ENCODE measurements at regions not wholly inside any gene's neighbourhood (a gene's known extent, or its start where the extent isn't known, plus 50 kb on each side); places are given as distances from the start of the nearest gene placed in this dataset.

DNA sequence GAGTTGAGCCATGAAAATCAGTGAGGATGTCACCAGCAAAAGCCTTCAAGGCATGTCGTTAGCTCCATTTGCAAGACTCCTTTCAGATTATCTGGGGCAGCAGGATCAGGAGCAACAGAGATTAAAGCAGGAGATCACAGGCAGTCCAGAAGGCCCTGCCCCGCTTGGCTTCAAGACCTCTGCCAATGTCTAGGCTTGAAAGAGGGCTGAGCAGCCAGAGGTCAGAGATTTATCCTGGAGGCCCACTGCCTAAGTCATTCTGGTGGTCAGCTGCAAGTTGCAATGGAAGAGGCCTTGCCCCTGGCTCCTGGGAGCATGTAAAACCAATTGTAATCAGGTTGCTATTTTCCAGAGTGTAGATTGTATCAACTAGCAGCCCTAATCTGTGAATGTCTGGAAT lies 416.5 kb downstream of the BCL11A start:
- DNase-seq (no peak), ATAC-seq (no peak)
- intact Hi-C loops (cut with micrococcal nuclease) = no loop called here

DNA sequence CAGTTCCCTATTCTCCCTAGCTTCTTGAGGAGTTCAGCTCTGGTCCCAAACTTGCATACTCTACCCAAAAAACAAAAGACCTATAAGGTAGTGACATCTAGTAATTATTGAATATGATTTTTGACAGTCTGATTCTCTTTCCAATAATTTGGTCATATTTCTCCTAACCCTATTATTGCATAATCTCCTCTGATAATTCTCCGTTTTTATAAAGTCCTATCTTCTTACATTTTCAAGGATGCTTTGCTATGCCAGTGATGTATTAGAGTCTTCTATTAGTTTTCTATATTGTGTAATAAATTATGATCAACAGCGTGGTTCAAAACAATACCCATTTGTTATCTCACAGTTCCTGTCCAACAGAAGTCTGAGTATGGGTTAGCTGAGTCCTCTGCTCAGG lies 426.3 kb downstream of the BCL11A start:
- ATAC-seq = no peak
- DNase-seq = no peak
- intact Hi-C loops (cut with micrococcal nuclease) = loop anchor here (10.0 kb wide), 1 partner anchor 822 kb away; no protein-coding TSS in a partner anchor

DNA sequence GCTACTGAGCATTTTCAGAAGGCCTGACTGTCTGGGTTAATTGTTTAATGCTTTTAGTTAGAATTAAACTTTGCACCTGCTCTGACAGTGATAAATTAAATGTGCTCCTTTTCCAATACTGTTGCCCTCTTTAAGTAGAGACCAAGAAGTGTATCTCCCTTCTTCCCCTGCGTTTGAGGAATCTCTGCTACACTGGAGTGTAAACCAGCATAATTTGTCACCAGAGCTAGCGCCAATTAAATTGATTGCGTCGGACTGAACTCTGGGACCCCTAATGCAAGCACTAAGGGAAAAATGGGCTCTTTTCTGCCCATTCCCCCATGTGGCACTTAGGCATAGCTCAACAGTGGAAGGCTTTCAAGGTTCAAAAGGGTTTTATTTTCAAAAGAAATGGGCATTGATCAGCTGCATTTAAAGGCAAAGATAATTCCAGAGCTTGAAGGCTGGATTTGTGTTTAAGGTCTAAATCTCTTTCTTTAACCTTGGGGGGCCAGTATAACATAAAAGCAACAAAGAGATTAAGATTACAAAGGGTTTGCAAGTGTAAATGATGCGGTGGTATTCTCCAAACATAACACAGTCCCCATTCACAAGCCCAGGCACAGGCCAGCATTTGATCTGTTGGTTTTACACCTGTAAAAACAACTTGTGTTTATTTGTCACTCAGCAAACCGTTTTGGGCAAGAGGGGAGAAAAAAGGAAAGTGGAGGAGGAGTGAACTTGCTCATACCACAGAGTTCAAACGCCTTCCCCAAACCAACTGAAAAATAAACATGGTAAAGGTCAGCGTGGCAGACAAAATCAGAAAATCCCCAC lies 427.6 kb downstream of the BCL11A start:
- intact Hi-C loops (cut with micrococcal nuclease) = loop anchor here (10.0 kb wide), 1 partner anchor 821 kb away; no protein-coding TSS in a partner anchor
- no peak for ATAC-seq
- no peak for DNase-seq

DNA sequence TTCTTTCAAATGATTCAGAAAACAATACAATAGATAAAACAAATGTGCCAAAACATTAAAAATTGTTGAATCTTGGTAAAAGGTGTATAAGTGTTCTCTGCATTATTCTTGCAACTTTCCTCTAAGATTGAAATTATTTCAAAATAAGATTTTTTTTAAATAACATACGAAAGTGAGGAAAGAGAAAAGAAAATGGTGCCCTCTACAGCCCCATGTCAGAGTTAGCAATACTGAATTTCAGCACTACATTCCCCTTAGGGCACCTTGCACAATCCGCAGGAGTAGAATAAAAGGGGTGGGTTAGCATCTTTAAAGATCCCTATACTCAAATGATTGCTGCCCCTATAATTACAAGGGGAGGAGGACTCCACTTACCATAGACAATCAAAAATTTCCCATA lies 433.7 kb downstream of the BCL11A start:
- intact Hi-C loops (cut with micrococcal nuclease) = loop anchor here (10.0 kb wide), 1 partner anchor 815 kb away; no protein-coding TSS in a partner anchor
- DNase-seq (no peak), ATAC-seq (peak; percentile 31)

DNA sequence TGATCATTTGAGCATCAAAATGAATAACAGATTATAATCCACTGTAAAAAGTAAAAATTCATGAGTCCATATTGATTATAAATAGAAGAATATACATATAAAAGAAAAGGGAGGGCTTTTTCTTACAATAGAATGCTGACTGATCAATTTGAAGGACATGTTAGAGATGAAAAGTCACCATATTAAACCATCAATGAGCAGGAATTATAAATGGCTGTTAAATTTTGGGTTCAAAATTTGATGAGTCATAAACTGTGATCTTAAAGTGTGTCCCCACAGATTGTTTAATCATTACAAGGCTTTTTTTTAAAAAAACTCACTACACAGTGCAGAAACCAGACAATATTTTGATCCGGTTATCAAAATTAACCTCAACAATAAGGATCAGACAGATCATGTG lies 434.5 kb downstream of the BCL11A start:
- no peak for DNase-seq
- no peak for ATAC-seq
- intact Hi-C loops (cut with micrococcal nuclease) = no loop called here

DNA sequence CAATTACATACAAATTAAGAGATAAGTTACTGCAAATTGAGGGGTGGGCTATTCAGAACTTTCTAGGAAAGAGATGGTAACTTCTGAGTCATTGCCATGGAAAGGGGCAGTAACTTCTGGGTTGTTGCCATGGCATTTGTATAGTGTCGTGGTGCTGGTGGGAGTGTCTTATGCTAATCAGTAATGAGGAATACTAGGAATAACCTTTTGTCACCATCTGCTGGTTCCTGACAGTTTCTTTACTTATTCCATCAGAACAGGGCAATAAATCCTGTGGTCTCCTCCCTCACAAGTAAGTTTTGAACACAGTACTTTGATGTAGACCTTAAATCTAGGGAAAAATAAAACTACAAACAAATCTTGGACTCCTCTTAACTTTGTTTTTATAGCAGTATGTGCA lies 435.4 kb downstream of the BCL11A start:
- ATAC-seq (no peak), DNase-seq (no peak)
- intact Hi-C loops (cut with micrococcal nuclease) = no loop called here

DNA sequence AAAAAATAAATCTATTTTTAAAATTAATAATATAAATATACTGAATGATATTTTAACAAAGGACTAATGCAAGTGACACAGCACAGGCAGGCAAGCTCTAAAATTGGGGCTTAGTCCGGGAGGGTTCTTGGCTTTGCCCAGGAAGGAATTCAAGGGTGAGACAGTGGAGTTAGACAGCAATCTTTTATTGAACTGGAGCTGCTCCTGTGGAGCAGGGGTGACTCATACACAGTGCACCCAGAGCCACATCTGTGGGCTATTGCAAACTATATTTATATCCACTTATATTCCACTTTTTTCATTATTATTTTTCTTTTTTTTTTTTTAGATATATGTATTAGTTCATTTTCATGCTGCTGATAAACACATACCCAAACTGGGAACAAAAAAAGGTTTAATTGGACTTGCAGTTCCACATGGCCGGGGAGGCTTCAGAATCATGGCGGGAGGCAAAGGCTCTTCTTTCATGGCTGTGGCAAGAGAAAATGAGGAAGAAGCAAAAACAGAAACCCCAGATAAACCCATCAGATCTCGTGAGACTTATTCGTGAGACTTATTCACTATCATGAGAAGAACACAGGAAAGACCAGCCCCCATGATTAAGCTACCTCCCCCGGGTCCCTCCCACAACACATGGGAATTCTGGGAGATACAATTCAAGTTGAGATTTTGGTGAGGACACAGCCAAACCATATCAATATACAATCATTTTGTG lies 437.1 kb downstream of the BCL11A start:
- DNase-seq (no peak), ATAC-seq (no peak)
- intact Hi-C loops (cut with micrococcal nuclease) = no loop called here

DNA sequence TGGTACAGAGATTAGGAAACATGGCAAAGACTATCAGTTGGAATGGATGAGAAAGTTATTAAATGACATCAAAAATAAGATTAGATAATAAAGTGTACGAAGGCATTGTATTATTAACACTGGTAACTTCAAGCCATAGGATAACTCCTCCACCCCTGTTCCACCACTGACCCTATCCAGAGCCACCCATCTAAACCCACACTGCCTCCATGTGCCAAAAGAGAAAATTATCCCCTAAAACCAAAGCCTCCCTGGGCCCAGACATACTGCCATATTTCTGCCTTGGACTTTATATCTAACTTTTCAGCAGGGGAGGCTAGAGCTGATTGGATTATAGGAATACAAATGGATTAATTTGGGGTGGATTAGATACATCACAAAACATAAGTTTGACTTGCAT lies 443.7 kb downstream of the BCL11A start:
- DNase-seq = no peak
- no peak for ATAC-seq
- intact Hi-C loops (cut with micrococcal nuclease) = no loop called here

DNA sequence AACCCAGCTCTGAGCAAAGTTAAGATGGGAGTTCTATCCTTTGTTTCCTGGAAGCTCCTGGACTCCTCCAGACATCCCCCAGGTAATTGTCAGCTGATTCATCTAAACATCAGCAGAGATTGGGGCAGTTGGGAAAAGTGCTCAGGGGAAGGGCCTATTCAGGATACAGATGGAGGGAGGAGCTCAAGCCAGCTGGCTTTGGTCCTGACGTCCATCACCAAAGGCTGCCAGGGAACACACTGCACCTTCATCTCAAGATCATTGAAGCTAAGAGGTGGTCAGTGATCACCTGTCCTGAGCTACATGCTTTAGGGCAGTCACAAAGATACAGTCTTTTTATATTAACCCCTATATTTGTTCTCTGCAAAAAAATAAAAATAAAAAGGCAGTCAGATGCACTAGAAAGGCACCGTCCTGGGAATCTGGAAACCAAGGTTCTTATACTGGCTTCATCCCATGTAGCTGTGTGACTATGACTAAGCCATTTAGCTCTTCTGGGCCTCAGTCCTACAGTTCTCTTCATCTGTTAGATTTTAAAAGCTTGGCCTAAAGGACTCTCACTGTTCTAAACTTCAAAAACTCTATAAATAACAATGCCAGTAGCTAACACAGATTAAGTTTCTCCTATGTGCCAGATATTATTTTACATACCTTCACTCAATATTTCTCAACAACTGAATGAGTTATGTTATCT lies 446.5 kb downstream of the BCL11A start:
- intact Hi-C loops (cut with micrococcal nuclease) = no loop called here
- ATAC-seq (peak; percentile 96), DNase-seq (peak; percentile 67)

DNA sequence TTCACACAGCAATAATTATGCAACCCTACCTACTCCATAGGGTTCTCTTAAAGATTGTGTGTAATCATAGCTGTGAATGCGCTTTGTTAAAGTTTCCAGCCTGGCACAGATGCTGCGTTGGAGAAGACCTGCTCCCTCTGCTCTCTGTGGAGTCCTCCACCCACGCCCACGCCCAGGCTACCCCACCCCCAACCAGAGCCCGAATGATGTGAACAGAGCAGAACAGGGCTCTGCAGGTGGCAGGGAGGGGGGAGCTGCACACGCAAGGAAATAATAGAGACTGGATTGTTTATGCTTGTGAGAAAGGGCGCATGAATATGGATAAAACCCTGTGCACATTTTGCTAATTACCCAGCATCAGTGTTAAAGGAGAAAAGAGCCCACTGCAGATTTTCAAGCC lies 447.5 kb downstream of the BCL11A start:
- ATAC-seq (no peak), DNase-seq (no peak)
- intact Hi-C loops (cut with micrococcal nuclease) = no loop called here

DNA sequence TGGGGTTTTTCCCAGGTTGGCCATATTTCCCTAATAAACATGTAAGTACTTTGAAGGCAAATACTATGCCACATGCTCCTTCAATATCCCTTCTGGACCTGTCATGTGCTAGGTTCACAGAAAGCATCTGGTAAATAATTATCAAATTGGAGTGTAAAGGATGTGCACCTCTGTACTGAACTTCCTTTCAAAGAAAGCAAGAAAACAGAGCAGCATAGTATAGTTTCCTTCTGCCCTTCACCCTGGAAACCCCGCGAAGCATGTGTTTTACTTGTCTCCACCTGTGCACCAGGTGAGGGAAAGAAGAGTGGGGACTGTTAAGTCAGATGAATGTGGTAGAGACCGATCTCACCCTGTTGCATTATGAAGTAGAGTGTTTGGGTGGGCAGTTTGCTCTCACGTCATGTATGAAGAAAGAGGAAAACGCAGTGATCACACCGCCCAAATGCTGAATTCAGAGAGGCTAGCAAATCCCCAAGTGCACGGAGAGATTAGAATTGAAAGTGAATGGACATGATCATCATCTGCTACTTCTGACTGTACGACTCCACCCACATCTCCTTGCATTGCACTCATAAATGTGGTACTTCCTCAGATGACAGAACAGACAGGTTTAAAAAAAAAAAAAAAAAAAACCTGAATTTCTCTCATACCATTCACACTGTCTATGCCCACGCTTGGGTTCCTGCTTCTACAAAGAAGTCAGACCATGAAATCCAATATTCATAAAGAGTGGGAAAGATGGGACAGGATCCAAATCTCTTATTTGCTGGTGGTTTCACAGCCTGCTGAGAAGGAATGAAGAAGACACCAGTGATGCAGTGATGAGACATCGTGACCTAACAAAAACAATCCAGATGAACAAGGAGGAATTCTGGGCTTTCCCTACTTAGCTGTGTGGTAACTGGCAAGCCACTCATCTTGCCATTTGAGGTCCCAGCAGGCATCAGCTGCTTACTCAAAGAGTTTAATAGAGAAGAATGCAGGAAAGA lies 448.6 kb downstream of the BCL11A start:
- DNase-seq = no peak
- ATAC-seq = no peak
- intact Hi-C loops (cut with micrococcal nuclease) = no loop called here

DNA sequence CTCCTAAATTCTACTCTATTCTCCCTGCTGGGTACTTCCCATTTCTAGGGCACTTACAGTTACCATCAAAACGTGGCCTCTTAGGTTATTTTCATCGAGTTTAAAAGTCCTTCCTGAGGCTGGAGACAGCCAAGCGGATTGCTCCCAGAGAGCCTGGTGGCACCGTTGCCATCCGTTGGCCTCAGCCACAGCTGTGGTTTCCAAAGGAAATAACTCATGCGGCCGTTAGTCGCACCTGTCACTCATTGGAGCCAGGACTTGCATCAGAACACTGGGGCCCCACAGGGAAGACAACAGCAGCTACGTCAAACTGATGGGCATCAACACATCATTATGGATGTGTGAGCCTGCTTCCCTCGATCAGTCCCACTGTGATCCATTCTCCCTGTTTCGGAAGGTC lies 453.4 kb downstream of the BCL11A start:
- no peak for ATAC-seq
- DNase-seq = no peak
- intact Hi-C loops (cut with micrococcal nuclease) = no loop called here

DNA sequence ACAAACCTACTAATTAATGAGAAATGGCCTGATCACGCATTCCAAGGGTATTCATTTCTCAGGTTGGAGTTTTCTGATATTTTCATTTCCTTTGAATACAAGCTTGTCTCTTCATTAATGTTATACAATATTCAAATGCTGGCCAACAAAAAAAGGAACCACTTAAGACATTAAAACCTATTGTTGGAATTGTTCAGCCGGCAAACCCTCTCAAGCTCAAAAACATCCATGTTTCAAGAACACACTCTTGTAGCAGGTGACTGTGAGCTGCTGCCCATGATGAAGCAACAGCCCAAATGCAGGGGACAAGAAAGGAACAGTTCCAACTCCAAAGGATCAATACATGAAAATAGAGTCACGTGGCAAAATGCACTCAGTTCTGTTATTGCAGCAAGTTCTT lies 454.5 kb downstream of the BCL11A start:
- intact Hi-C loops (cut with micrococcal nuclease) = no loop called here
- DNase-seq = no peak
- no peak for ATAC-seq

DNA sequence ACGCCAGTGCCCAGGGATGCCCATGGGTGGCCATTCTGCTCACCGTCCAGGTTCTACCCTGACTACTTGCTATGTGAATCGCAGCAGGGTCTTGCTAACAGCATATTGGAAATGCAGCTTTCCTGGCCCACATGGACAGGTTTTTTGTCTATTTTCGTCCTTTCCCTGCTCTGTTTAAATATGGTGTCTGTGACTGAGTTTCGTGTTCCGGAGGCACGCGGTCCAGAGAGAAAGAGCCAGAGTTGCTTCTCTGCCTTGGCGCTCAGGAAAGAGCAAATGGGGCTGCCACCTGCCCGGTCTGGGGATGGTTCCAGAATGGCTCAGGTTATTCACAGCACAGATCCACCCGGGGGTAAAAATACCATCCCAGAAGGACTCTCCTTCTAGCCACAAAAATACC lies 456.2 kb downstream of the BCL11A start:
- ATAC-seq (no peak), DNase-seq (no peak)
- intact Hi-C loops (cut with micrococcal nuclease) = no loop called here

DNA sequence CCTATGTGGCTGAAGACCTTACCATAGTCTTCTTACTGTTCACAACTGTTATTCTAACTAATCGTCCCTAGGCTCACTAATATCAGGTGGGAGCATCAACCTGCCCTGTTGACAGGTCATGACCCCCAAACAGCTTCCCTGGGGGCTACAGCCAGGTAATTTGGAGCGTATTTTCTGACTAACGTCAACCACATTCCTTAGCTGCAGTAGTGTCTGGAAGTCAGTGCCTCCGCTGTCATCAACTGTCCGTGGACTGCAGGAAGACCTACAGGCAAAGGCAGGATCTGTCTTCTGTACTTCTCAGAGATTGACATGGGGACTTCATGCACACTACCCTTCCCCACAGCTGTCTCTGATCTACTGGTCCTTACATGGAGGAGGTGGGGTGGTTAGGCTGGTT lies 456.9 kb downstream of the BCL11A start:
- DNase-seq = no peak
- intact Hi-C loops (cut with micrococcal nuclease) = no loop called here
- no peak for ATAC-seq

DNA sequence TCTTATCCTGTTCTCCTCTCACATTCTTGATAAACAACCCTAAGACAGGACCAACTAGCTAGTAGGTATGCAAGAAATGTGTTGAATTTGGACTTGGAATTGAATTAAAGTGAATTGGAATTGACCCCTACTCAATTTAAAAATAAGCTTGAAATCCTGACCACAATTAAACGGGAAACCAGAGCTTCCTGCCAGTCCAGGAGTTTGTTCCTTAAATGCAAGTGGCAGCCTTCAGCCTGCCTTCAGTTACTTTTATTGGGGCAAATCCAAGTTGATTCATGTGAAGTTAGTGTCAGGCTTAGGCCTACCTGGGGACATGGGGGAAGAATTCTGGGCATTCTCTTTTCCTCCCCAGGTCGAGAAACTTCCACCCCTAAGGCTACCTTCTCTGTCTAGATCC lies 457.6 kb downstream of the BCL11A start:
- intact Hi-C loops (cut with micrococcal nuclease) = no loop called here
- ATAC-seq (no peak), DNase-seq (no peak)

DNA sequence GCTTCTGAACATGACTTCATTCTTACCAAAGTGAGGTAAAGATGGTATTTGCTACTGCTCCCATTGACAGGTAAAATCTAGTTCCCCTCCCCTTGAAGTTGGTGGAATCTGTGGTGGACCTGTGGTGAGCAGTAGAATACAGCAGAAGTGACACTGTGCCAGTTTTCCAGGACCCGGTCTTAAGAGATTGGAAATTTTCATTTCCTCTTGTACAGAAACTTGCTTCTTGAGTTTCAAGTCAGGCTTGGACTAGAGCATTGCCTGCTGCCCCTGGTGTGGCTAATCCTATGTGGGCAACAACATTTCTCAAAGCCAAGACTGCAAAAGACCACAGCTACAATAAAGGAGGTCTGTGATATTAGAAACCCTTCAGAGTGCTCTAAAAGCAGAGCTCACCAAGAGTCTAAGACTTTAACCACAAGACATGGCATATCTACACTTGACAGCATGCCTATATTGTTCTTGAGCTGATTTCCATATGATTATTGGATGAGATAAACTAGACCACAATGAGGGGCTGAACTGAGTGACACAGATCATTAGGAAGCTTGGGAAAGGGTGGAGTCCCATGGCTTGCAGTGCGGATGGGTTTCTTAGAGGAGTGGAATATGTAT lies 458.1 kb downstream of the BCL11A start:
- intact Hi-C loops (cut with micrococcal nuclease) = no loop called here
- DNase-seq = no peak
- no peak for ATAC-seq

DNA sequence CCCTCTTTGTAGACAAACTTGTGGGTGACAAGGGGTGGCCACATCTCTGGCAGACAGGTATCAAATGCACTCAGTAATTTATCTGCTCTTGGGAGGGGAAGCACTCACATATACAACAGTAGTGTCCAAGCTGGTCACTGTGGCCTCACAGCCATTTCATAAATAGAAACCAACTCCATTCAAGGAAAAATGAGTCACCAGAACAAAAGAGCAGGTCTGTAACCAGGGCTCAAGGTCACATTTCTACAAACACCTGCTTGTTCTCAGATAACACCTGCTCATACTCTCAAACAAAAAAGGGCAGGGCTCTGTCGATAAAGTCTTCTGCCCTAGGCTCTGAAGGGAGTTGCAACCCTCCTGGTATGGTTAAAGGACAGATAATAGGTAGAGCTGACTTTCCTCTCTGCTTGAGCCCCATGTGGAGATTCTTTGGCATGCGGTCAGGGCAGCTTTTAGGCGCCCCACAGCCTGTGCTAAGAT lies 459.0 kb downstream of the BCL11A start:
- DNase-seq = no peak
- intact Hi-C loops (cut with micrococcal nuclease) = no loop called here
- ATAC-seq = peak; percentile 95

DNA sequence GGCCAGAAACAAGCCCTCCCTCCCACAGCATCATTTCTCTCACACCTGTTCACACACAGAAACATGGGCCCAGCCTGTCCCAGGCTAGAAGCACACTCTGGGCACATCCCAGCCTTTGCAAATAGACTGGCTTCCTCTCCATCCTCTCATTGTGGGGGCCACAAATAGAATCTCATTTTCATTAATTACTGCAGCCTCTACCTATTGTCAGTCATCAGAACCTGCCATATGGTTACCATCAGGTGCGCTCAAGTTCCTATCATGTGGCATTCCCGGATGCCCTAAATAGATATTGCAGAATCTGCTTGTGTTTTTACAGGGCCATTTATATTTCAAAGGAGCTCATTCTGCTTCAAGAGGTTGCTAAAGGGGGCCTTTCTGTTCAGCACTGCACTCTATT lies 460.7 kb downstream of the BCL11A start:
- no peak for DNase-seq
- intact Hi-C loops (cut with micrococcal nuclease) = no loop called here
- no peak for ATAC-seq
